Esophagus muscularis mucosa (tissue), 3 donors: ENCODE measurements at regions not wholly inside any gene's neighbourhood (a gene's known extent, or its start where the extent isn't known, plus 50 kb on each side); places are given as distances from the start of the nearest gene placed in this dataset.

ENCODE experiments used
- CTCF ChIP-seq, 3 experiments: fragments of 200-600 bp in 2 of 3; fragments of 450-650 bp in 1 of 3; sonication (generic) in 2 of 3; IDR thresholded peaks; one replicate each; pipeline ENCODE4 v1.5.1; 2017 to 2019; ENCODE audit warnings: antibody characterized with exemption in 3 of 3, mild to moderate bottlenecking in 2 of 3, moderate library complexity in 1 of 3
- POLR2A ChIP-seq: fragments of 450-650 bp; IDR thresholded peaks from one replicate; pipeline ENCODE4 v1.6.1; 2017; ENCODE audit warnings: antibody characterized with exemption, moderate library complexity, mild to moderate bottlenecking, low read depth

GRCh38 chr4:126396121-126396520, 1081.4 kb downstream of the FAT4 start:
- TF ChIP-seq CTCF (IDR thresholded peaks at IDR 0.05) (no peak), POLR2A (no peak)
